ENCODE measurements at regions not wholly inside any gene's neighbourhood (a gene's known extent, or its start where the extent isn't known, plus 50 kb on each side); places are given as distances from the start of the nearest gene placed in this dataset.
A peak's percentile ranks its signal among the peaks of the same experiment; 100 is the strongest.

DNA sequence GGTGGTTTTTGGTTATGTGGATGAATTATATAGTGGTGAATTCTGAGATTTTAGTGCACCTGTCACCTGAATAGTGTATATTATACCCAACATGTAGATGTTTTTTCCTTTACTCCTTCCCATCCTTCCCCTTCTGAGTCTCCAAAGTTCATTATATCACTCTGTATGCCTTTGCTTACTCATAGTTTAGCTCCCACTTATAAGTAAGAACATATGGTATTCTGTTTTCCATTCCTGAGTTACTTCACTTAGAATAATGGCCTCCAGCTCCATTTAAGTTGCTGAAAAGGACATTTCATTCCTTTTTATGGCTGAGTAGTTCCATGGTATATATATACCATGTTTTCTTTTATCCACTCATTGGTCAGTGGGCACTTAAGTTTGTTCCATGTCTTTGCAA lies 161.6 kb upstream of the CD180 start:
- H3K27ac ChIP-seq: no peak overlapping the region
- TF ChIP-seq, protein P1, sequence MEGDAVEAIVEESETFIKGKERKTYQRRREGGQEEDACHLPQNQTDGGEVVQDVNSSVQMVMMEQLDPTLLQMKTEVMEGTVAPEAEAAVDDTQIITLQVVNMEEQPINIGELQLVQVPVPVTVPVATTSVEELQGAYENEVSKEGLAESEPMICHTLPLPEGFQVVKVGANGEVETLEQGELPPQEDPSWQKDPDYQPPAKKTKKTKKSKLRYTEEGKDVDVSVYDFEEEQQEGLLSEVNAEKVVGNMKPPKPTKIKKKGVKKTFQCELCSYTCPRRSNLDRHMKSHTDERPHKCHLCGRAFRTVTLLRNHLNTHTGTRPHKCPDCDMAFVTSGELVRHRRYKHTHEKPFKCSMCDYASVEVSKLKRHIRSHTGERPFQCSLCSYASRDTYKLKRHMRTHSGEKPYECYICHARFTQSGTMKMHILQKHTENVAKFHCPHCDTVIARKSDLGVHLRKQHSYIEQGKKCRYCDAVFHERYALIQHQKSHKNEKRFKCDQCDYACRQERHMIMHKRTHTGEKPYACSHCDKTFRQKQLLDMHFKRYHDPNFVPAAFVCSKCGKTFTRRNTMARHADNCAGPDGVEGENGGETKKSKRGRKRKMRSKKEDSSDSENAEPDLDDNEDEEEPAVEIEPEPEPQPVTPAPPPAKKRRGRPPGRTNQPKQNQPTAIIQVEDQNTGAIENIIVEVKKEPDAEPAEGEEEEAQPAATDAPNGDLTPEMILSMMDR (conservative IDR thresholded peaks at IDR 0.05): no peak

DNA sequence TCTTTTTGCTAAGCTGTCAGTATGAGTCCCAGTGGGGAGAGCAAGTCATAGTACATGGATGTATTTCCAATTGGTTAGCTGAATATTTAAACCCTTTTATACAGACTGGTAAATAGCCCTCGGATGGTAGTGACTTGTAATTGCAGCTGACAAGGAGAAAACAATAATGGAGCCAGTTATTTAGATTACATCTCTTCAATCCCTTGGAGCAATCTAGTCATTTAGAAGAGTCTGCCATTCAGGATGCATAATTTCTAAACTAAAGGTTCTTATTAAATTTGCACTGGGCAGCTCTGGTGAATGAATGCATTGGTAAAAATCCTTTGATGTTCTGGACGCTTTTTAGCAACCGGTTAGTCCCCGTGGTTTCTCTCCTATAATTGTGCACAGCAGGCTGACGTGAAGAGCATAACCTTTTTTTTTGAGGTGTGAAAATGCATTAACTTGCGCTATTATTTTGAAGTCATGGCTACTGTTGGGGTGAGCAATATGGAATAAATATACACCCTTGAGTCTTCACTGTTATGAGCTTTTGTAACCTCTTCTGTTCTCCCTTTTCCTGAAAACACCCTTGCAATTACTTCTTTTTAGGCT lies 158.6 kb upstream of the CD180 start:
- TF ChIP-seq, protein P1 (conservative IDR thresholded peaks at IDR 0.05): no peak

DNA sequence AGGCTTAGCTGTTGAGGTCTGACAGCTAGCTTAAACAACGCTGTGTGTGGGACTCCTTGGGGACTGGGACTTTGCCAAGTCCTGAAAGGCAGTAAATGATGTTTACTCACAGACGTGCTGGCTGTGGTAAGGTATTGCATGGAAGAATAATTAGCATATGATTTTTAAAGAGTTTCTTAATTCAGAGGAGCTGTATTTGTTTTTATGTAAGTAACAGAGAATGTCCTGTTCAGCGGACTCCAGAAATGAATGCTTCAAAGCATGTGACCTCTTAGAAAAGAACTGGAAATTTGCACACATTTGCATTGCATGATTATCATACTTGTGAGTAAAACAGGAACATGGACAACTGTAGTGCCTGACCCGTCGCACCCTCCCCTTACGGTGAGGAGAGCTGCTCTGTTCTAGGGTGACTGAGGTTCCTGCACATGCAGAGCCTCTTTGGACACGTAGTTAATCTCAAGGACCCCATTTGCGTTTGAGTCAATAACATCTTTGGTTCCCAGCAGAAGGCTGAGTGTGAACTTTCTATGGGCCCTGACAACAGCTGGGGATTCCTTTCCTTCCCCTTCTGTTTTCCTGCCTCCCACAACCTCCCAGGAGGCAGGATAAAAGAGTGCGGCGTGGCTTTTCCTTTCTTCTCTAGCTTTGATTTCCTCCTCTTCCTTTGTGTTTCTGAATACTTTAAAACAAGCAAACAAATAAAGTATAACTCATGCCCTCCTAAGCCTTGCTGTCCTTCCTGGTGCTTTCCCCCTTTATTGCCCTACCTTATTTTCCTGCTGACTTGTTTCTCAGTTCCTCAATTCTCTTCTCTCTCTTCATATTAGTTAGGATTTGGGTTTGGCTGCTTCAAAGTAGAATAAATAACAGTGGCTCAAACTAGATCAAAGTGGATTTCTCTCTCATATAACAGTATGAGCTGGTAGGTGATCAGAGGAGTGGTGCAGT lies 157.2 kb upstream of the CD180 start:
- peak overlapping the region; percentile 27 for H3K27ac ChIP-seq
- TF ChIP-seq, protein P1 (conservative IDR thresholded peaks at IDR 0.05): no peak; the same call in 1 of the 2 replicates

More for the DNA sequence above, 158.6 kb upstream of the CD180 start:
- H3K27ac ChIP-seq: no peak overlapping the region

DNA sequence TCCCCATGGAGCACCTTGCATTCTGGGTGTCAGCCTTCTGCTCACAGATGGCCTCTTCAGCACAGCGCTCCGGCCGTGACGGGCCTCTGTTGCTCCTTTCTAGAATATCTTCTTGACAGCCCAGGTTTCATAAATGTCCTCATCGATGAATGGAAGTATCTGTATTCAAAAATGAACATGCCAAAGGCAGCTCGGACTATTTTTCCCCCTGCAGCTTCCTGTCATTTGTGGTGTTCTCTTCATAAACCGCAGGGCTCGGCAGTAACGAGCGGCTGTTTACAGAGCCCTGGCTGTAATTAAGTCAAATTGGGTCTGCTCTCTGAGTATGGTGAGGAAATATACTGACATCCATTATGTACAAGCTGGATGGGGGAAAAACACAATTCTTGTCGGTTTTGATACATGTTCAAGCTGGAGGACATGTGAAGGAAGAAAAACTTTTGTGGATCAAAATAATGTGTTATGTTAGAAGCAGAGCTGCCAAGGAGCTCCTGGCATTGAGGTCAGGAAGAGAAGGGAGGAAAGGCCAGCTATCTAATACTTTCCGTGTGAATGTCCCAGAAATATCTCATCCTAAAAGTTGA lies 154.1 kb upstream of the CD180 start:
- TF ChIP-seq, protein P1 (conservative IDR thresholded peaks at IDR 0.05): no peak

DNA sequence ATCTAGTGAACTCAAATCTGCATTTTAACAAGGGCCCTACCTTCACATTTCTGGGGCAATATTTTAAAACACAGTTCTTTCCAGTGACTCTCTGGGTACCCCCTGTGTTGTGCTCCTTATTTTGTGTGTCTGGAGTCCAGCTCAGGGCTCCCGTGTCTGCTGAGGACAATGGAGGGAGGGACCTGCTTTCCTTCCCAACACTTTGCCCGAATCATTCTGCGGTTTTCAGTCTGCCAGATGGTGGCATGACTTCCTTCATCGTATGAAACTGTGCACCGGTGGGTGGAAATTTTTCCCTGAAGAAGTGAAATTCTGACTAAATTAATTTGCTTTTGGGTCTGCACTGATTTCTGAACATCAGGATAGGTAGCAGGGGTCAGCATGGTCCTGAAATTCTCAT lies 153.6 kb upstream of the CD180 start:
- TF ChIP-seq, protein P1 (conservative IDR thresholded peaks at IDR 0.05): no peak
- no peak overlapping the region for H3K27ac ChIP-seq

More for the DNA sequence above, 154.1 kb upstream of the CD180 start:
- no peak overlapping the region for H3K27ac ChIP-seq

DNA sequence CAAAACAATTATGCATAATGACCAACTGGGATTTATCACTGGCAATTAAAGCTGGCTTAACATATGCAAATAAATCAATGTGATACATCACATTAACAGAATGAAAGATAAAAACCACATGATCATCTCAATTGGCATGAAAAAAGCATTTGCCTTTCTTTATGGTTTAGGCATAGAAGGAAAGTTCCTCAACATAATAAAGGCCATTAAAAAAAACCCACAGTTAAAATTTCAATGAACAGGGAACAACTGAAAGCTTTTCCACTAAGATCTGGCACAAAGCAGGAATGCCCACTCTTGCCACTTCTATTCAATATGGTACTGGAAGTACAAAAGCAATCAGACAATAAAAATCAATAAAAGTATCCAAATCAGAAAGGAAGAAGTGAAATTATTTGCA lies 151.2 kb upstream of the CD180 start:
- TF ChIP-seq, protein P1 (conservative IDR thresholded peaks at IDR 0.05): no peak
- no peak overlapping the region for H3K27ac ChIP-seq

DNA sequence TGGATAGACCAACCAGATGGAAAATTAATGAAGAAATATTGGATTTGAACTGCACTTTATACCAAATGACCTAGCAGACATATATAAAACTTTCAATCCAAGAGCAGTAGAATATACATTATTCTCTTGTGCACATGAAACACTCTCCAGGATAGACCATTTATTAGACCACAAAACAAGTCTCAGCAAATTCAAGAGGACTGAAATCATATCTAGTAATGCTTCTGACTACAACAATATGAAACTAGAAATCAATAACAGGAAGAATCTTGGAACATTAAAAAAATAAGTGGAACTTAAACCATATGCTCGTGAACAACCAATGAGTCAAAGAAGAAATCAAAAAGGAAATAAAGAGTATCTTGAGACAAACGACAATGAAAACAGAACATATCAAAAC lies 150.0 kb upstream of the CD180 start:
- no peak overlapping the region for H3K27ac ChIP-seq
- TF ChIP-seq, protein P1 (conservative IDR thresholded peaks at IDR 0.05): no peak

All from VCaP (cell line).